A549 (cell line): ENCODE measurements at regions not wholly inside any gene's neighbourhood (a gene's known extent, or its start where the extent isn't known, plus 50 kb on each side); places are given as distances from the start of the nearest gene placed in this dataset.

Experiments
- ATAC-seq, 2 experiments: fragments of 200-7000 bp in 1 of 2; fragments of >200 bp in 1 of 2; cut with Nextera tagmentation in 1 of 2; cut with Tn5 transposase in 1 of 2; 3 replicates each; pipeline versions ENCODE4 v1.8.0 to v1.9.1; 2018 to 2020; ENCODE audit warnings: mild to moderate bottlenecking in 1 of 2, moderate library complexity in 1 of 2
- CTCF ChIA-PET: fragments of 300-600 bp; sonication (Branson Sonifier 250); formaldehyde crosslinking; extraction: SDS; loops from one replicate; lab custom pipeline; 2021; ENCODE audit warnings: antibody characterized with exemption, inconsistent platforms; lab: Yijun Ruan, JAX
- POLR2A ChIA-PET: fragments of 350-600 bp; formaldehyde crosslinking; extraction: SDS; loops from one replicate; lab custom pipeline; 2021; ENCODE audit warnings: antibody characterized with exemption, inconsistent platforms; lab: Yijun Ruan, JAX
- DNase-seq, 2 experiments: peaks; one replicate each; pipeline versions ENCODE4 v3.0.0 to v3.0.0-alpha.2; 2011 to 2016; ENCODE audit warnings: low read depth in 1 of 2, low spot score in 1 of 2
- FAIRE-seq: peaks from 2 replicates; lab custom pipeline; 2011; peaks lifted over from hg19 to GRCh38; lab: Jason Lieb, UNC
- H3K27ac ChIP-seq, 2 experiments: fragments of >200 bp; sonication (Bioruptor Twin); formaldehyde crosslinking; 3 replicates each; pipeline ENCODE4 v1.5.1; 2016 to 2017
- H3K4me1 ChIP-seq: fragments of >200 bp; sonication (Bioruptor Twin); formaldehyde crosslinking; 3 replicates; pipeline ENCODE4 v1.6.1; 2016
- H3K4me2 ChIP-seq: fragments of >200 bp; sonication (Bioruptor Twin); formaldehyde crosslinking; 3 replicates; pipeline ENCODE4 v1.6.1; 2016
- H3K4me3 ChIP-seq: fragments of >200 bp; sonication (Bioruptor Twin); formaldehyde crosslinking; 3 replicates; pipeline ENCODE4 v1.5.1; 2016
- H3K9me3 ChIP-seq: fragments of >200 bp; sonication (Bioruptor Twin); formaldehyde crosslinking; 3 replicates; pipeline ENCODE4 v1.6.1; 2016
- CBX2 ChIP-seq: fragments of 200-600 bp; sonication (generic); IDR thresholded peaks from 2 replicates; pipeline ENCODE4 v1.6.1; 2016; ENCODE audit warnings: low read depth, mild to moderate bottlenecking, borderline replicate concordance
- CBX8 ChIP-seq: fragments of 200-600 bp; sonication (generic); IDR thresholded peaks from 2 replicates; pipeline ENCODE4 v1.6.1; 2016
- CEBPB ChIP-seq, 2 experiments: fragments of >200 bp in 1 of 2; sonication (Bioruptor Twin) in 1 of 2; formaldehyde crosslinking in 1 of 2; IDR thresholded peaks; 2 replicates each; pipeline ENCODE4 v1.6.1; 2012 to 2016
- CHD2 ChIP-seq: fragments of 150-350 bp; IDR thresholded peaks from 2 replicates; pipeline ENCODE4 v1.6.1; 2014; ENCODE audit warnings: low read length; ENCODE audit not compliant: partially characterized antibody
- CHD4 ChIP-seq: fragments of 200-600 bp; sonication (generic); IDR thresholded peaks from 2 replicates; pipeline ENCODE4 v1.6.1; 2016; ENCODE audit warnings: antibody characterized with exemption, mild to moderate bottlenecking, borderline replicate concordance
- EP300 ChIP-seq, 2 experiments: fragments of >200 bp; sonication (Bioruptor Twin); formaldehyde crosslinking; IDR thresholded peaks; 2 replicates in 1 of 2; 3 replicates in 1 of 2; pipeline ENCODE4 v1.6.1; 2016 to 2017
- ESRRA ChIP-seq: fragments of 150-350 bp; IDR thresholded peaks from 2 replicates; pipeline ENCODE4 v1.6.1; 2014; ENCODE audit warnings: mild to moderate bottlenecking, low read length, borderline replicate concordance
- FOSB ChIP-seq: fragments of 250-450 bp; sonication (Bioruptor Pico); IDR thresholded peaks from 2 replicates; pipeline ENCODE4 v1.5.0; 2020; ENCODE audit warnings: mild to moderate bottlenecking, moderate library complexity
- FOSL2 ChIP-seq, 2 experiments: fragments of 450-650 bp in 1 of 2; fragments of >200 bp in 1 of 2; sonication (Bioruptor Twin) in 1 of 2; formaldehyde crosslinking; IDR thresholded peaks; 2 replicates each; pipeline versions ENCODE4 v1.5.0 to v1.6.1; 2016 to 2020; ENCODE audit warnings: mild to moderate bottlenecking in 1 of 2, moderate library complexity in 1 of 2
- FOXS1 ChIP-seq: fragments of 250-450 bp; sonication (Bioruptor Pico); IDR thresholded peaks from 2 replicates; pipeline ENCODE4 v1.5.0; 2020; ENCODE audit warnings: mild to moderate bottlenecking, moderate library complexity
- GATA3 ChIP-seq: IDR thresholded peaks from 2 replicates; pipeline ENCODE4 v1.6.1; 2012; ENCODE audit warnings: borderline replicate concordance
- HDAC2 ChIP-seq: fragments of 200-600 bp; sonication (generic); IDR thresholded peaks from 2 replicates; pipeline ENCODE4 v1.6.1; 2016
- HOXA7 ChIP-seq: fragments of 250-450 bp; sonication (Bioruptor Pico); IDR thresholded peaks from 2 replicates; pipeline ENCODE4 v1.5.0; 2020; ENCODE audit warnings: mild to moderate bottlenecking, moderate library complexity
- HOXB13 ChIP-seq: fragments of 250-450 bp; sonication (Bioruptor Pico); IDR thresholded peaks from 2 replicates; pipeline ENCODE4 v1.5.0; 2020; ENCODE audit warnings: low read depth, mild to moderate bottlenecking, moderate library complexity
- HOXB5 ChIP-seq: fragments of 250-450 bp; sonication (Bioruptor Pico); IDR thresholded peaks from 2 replicates; pipeline ENCODE4 v1.5.0; 2020; ENCODE audit warnings: mild to moderate bottlenecking, moderate library complexity
- JUN ChIP-seq, 2 experiments: fragments of >200 bp; sonication (Bioruptor Twin); formaldehyde crosslinking; IDR thresholded peaks; 2 replicates in 1 of 2; 3 replicates in 1 of 2; pipeline ENCODE4 v1.6.1; 2016 to 2017
- MAFK ChIP-seq: fragments of 450-650 bp; IDR thresholded peaks from 2 replicates; pipeline ENCODE4 v1.6.1; 2014; ENCODE audit not compliant: partially characterized antibody
- MYC ChIP-seq: IDR thresholded peaks from 2 replicates; pipeline ENCODE4 v1.6.1; 2012; ENCODE audit warnings: mild to moderate bottlenecking, inconsistent platforms, low read length, improper control_type of control experiment, borderline replicate concordance
- NFE2L2 ChIP-seq: fragments of 150-350 bp; conservative IDR thresholded peaks from 2 replicates; pipeline ENCODE4 v1.6.1; 2014; ENCODE audit warnings: low read length
- NPAS2 ChIP-seq: fragments of 250-450 bp; sonication (Bioruptor Pico); IDR thresholded peaks from 2 replicates; pipeline ENCODE4 v1.8.0; 2022; ENCODE audit warnings: mild to moderate bottlenecking, moderate library complexity, borderline replicate concordance
- PHF8 ChIP-seq: fragments of 200-600 bp; sonication (generic); IDR thresholded peaks from 2 replicates; pipeline ENCODE4 v1.6.1; 2016; ENCODE audit warnings: low read depth, mild to moderate bottlenecking, antibody characterized with exemption, moderate library complexity, borderline replicate concordance
- POLR2A ChIP-seq: IDR thresholded peaks from 2 replicates; pipeline ENCODE4 v1.6.1; 2012; ENCODE audit warnings: mild to moderate bottlenecking, low read length
- ZFP36 ChIP-seq: fragments of 450-650 bp; IDR thresholded peaks from 2 replicates; pipeline ENCODE4 v1.6.1; 2014; ENCODE audit warnings: borderline replicate concordance; ENCODE audit not compliant: partially characterized antibody
- ZNF302 ChIP-seq: fragments of 250-450 bp; sonication (Bioruptor Pico); IDR thresholded peaks from 2 replicates; pipeline ENCODE4 v1.9.0; 2021; ENCODE audit warnings: inconsistent platforms, mild to moderate bottlenecking, moderate library complexity
- ZSCAN20 ChIP-seq: fragments of 250-450 bp; sonication (Bioruptor Pico); IDR thresholded peaks from 2 replicates; pipeline ENCODE4 v1.8.0; 2022; ENCODE audit warnings: mild to moderate bottlenecking, moderate library complexity
- WGBS: methylation state at CpG from one replicate; pipeline ENCODE4 v1.1.6; 2017; ENCODE audit errors: missing lambda C conversion rate; 5-methylcytosine and 5-hydroxymethylcytosine counted together
- TF ChIP-seq, protein P1 (sequence below): fragments of 250-450 bp; sonication (Bioruptor Pico); IDR thresholded peaks from 2 replicates; pipeline ENCODE4 v1.5.0; 2020; ENCODE audit warnings: low read depth, mild to moderate bottlenecking, moderate library complexity
- TF ChIP-seq, protein P2 (sequence below): fragments of 200-600 bp; sonication (generic); IDR thresholded peaks from 2 replicates; pipeline ENCODE4 v1.6.1; 2016; ENCODE audit warnings: antibody characterized with exemption, mild to moderate bottlenecking, moderate library complexity
- TF ChIP-seq, protein P3 (sequence below): fragments of >200 bp; sonication (Bioruptor Twin); formaldehyde crosslinking; IDR thresholded peaks from 3 replicates; pipeline ENCODE4 v1.6.1; 2016

GRCh38 chr6:170091000-170091638 is 199.8 kb downstream of the DLL1 start:
- WGBS, result 67% methylated on average over 8 of the region's 18 CpGs
- no peak for FAIRE-seq
- CTCF ChIA-PET, result no interaction called here

GRCh38 chr6:170090561-170090960 is 200.3 kb downstream of the DLL1 start:
- WGBS, result 76% methylated on average over 12 of the region's 12 CpGs

More at GRCh38 chr6:170091000-170091638, 199.8 kb downstream of the DLL1 start:
- Histone ChIP-seq H3K4me1 (no peaks in the 10 kb centered on the region), H3K4me2 (no peak overlapping the region), H3K27ac (no peak overlapping the region), H3K9me3 (no peaks in the 10 kb centered on the region), H3K4me3 (no peak overlapping the region)
- TF ChIP-seq ZSCAN20 (CRISPR knock-in tag) (no peak), NFE2L2 (no peak), PHF8 (no peak), ZFP36 (no peak), CHD2 (no peak), ESRRA (no peak), ZNF302 (no peak), CHD4 (no peak), NPAS2 (CRISPR knock-in tag) (no peak), HOXA7 (CRISPR knock-in tag) (no peak), EP300 (IDR thresholded peaks at IDR 0.05) (no peak), FOXS1 (no peak)
- TF ChIP-seq, protein P1, sequence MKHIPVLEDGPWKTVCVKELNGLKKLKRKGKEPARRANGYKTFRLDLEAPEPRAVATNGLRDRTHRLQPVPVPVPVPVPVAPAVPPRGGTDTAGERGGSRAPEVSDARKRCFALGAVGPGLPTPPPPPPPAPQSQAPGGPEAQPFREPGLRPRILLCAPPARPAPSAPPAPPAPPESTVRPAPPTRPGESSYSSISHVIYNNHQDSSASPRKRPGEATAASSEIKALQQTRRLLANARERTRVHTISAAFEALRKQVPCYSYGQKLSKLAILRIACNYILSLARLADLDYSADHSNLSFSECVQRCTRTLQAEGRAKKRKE (CRISPR knock-in tag), result no peak
- ATAC-seq, result no peak; a peak in 1 of 6 replicates
- POLR2A ChIA-PET, result no interaction called here
- no peak for DNase-seq

More at GRCh38 chr6:170090561-170090960, 200.3 kb downstream of the DLL1 start:
- no peak for ATAC-seq
- H3K4me1 ChIP-seq, result no peaks in the 10 kb centered on the region
- H3K27ac ChIP-seq, result no peak overlapping the region
- POLR2A ChIA-PET, result no interaction called here
- no peak for FAIRE-seq
- no peak for TF ChIP-seq HDAC2
- no peak for TF ChIP-seq ZSCAN20 (CRISPR knock-in tag)
- TF ChIP-seq CBX2, result no peak
- no peak for TF ChIP-seq HOXB5 (CRISPR knock-in tag)
- no peak for TF ChIP-seq NPAS2 (CRISPR knock-in tag)
- no peak for TF ChIP-seq HOXB13 (CRISPR knock-in tag)
- no peak for TF ChIP-seq FOSB
- TF ChIP-seq, protein P2, sequence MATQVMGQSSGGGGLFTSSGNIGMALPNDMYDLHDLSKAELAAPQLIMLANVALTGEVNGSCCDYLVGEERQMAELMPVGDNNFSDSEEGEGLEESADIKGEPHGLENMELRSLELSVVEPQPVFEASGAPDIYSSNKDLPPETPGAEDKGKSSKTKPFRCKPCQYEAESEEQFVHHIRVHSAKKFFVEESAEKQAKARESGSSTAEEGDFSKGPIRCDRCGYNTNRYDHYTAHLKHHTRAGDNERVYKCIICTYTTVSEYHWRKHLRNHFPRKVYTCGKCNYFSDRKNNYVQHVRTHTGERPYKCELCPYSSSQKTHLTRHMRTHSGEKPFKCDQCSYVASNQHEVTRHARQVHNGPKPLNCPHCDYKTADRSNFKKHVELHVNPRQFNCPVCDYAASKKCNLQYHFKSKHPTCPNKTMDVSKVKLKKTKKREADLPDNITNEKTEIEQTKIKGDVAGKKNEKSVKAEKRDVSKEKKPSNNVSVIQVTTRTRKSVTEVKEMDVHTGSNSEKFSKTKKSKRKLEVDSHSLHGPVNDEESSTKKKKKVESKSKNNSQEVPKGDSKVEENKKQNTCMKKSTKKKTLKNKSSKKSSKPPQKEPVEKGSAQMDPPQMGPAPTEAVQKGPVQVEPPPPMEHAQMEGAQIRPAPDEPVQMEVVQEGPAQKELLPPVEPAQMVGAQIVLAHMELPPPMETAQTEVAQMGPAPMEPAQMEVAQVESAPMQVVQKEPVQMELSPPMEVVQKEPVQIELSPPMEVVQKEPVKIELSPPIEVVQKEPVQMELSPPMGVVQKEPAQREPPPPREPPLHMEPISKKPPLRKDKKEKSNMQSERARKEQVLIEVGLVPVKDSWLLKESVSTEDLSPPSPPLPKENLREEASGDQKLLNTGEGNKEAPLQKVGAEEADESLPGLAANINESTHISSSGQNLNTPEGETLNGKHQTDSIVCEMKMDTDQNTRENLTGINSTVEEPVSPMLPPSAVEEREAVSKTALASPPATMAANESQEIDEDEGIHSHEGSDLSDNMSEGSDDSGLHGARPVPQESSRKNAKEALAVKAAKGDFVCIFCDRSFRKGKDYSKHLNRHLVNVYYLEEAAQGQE, result no peak
- no peak for TF ChIP-seq MYC
- TF ChIP-seq CBX8, result no peak
- TF ChIP-seq ZFP36, result no peak
- no peak for TF ChIP-seq FOSL2 (IDR thresholded peaks at IDR 0.05)
- no peak for TF ChIP-seq FOSL2 (CRISPR knock-in tag; IDR thresholded peaks at IDR 0.05)
- TF ChIP-seq EP300 (IDR thresholded peaks at IDR 0.05), result no peak
- TF ChIP-seq MAFK, result no peak
- no peak for TF ChIP-seq JUN (IDR thresholded peaks at IDR 0.05)
- TF ChIP-seq CEBPB (IDR thresholded peaks at IDR 0.05), result no peak
- TF ChIP-seq, protein P3, sequence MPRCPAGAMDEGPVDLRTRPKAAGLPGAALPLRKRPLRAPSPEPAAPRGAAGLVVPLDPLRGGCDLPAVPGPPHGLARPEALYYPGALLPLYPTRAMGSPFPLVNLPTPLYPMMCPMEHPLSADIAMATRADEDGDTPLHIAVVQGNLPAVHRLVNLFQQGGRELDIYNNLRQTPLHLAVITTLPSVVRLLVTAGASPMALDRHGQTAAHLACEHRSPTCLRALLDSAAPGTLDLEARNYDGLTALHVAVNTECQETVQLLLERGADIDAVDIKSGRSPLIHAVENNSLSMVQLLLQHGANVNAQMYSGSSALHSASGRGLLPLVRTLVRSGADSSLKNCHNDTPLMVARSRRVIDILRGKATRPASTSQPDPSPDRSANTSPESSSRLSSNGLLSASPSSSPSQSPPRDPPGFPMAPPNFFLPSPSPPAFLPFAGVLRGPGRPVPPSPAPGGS, result no peak
- no peak for TF ChIP-seq POLR2A
- no peak for TF ChIP-seq GATA3
- no peaks in the 10 kb centered on the region for H3K9me3 ChIP-seq
- H3K4me3 ChIP-seq, result no peak overlapping the region
- DNase-seq, result no peak
- no peak overlapping the region for H3K4me2 ChIP-seq
- CTCF ChIA-PET, result no interaction called here
